Naive thymus-derived CD4-positive, alpha-beta T cell (primary cell): ENCODE measurements at regions not wholly inside any gene's neighbourhood (a gene's known extent, or its start where the extent isn't known, plus 50 kb on each side); places are given as distances from the start of the nearest gene placed in this dataset.

Experiments
- ATAC-seq: fragments of 150-1000 bp; cut with Tn5 transposase; 2 replicates; pipeline ENCODE4 v1.10.0; 2021; ENCODE audit warnings: mild to moderate bottlenecking, moderate library complexity
- CTCF ChIA-PET: fragments of 350-600 bp; sonication (Branson Sonifier 250); formaldehyde crosslinking; loops from one replicate; lab custom pipeline; 2021; ENCODE audit warnings: antibody characterized with exemption; lab: Charles Lee
- POLR2A ChIA-PET: fragments of 350-600 bp; sonication (Branson Sonifier 250); formaldehyde crosslinking; loops from one replicate; lab custom pipeline; 2021; ENCODE audit warnings: antibody characterized with exemption, inconsistent platforms; lab: Charles Lee
- DNase-seq, 9 donors: peaks; one replicate each; pipeline versions ENCODE4 v3.0.0 to v3.0.0-alpha.2; 2020 to 2022; ENCODE audit warnings: mixed read lengths in 1 of 9
- H3K27ac ChIP-seq: one replicate; pipeline ENCODE4 v1.7.0; 2013; ENCODE audit warnings: mild to moderate bottlenecking, low read depth, low read length, moderate library complexity
- H3K27me3 ChIP-seq, 2 donors: one replicate each; pipeline ENCODE4 v1.7.0; 2013; ENCODE audit warnings: low read length in 2 of 2, mild to moderate bottlenecking in 2 of 2, moderate library complexity in 2 of 2; ENCODE audit not compliant: control insufficient read depth in 2 of 2, insufficient read depth in 2 of 2
- H3K36me3 ChIP-seq, 3 experiments: 1 replicate in 2 of 3; 2 replicates in 1 of 3; pipeline ENCODE4 v1.7.0; 2013; ENCODE audit warnings: low read length in 3 of 3, mild to moderate bottlenecking in 3 of 3, moderate library complexity in 1 of 3; ENCODE audit not compliant: insufficient read depth in 3 of 3, control insufficient read depth in 2 of 3
- H3K4me1 ChIP-seq, 2 donors: one replicate each; pipeline ENCODE4 v1.7.0; 2013; ENCODE audit warnings: low read length in 2 of 2, mild to moderate bottlenecking in 2 of 2, moderate library complexity in 1 of 2; ENCODE audit not compliant: control insufficient read depth in 2 of 2, insufficient read depth in 2 of 2
- H3K4me3 ChIP-seq: 2 replicates; pipeline ENCODE4 v1.7.0; 2013; ENCODE audit warnings: mild to moderate bottlenecking, low read length
- H3K9me3 ChIP-seq, 3 experiments: 1 replicate in 2 of 3; 2 replicates in 1 of 3; pipeline ENCODE4 v1.7.0; 2013; ENCODE audit warnings: low read length in 3 of 3; ENCODE audit not compliant: control insufficient read depth in 2 of 3
- H3K27ac Mint-ChIP-seq, 9 donors: one replicate each; pipeline ENCODE4 v1.8.0; 2020 to 2022; ENCODE audit warnings: mixed read lengths in 9 of 9, mild to moderate bottlenecking in 8 of 9, moderate library complexity in 5 of 9, inconsistent platforms in 2 of 9
- H3K27me3 Mint-ChIP-seq, 5 donors: one replicate each; pipeline ENCODE4 v1.8.0; 2021 to 2022; ENCODE audit warnings: mixed read lengths in 5 of 5, mild to moderate bottlenecking in 1 of 5
- H3K36me3 Mint-ChIP-seq, 5 donors: one replicate each; pipeline ENCODE4 v1.8.0; 2020 to 2022; ENCODE audit warnings: mixed read lengths in 5 of 5, mild to moderate bottlenecking in 3 of 5, inconsistent platforms in 1 of 5
- H3K4me1 Mint-ChIP-seq, 7 donors: one replicate each; pipeline ENCODE4 v1.8.0; 2020 to 2022; ENCODE audit warnings: mixed read lengths in 7 of 7, mild to moderate bottlenecking in 3 of 7, inconsistent platforms in 1 of 7
- H3K4me3 Mint-ChIP-seq, 10 donors: one replicate each; pipeline ENCODE4 v1.8.0; 2020 to 2022; ENCODE audit warnings: mild to moderate bottlenecking in 10 of 10, mixed read lengths in 10 of 10, moderate library complexity in 6 of 10, inconsistent platforms in 2 of 10
- H3K9me3 Mint-ChIP-seq, 11 donors: one replicate each; pipeline ENCODE4 v1.8.0; 2020 to 2022; ENCODE audit warnings: mixed read lengths in 11 of 11, mild to moderate bottlenecking in 4 of 11, inconsistent platforms in 1 of 11, moderate library complexity in 1 of 11
- intact Hi-C, 2 donors: fragments of 100-400 bp; cut with micrococcal nuclease; formaldehyde crosslinking; loops; one replicate each; pipeline ENCODE4 v1.15.1; 2023

DNA sequence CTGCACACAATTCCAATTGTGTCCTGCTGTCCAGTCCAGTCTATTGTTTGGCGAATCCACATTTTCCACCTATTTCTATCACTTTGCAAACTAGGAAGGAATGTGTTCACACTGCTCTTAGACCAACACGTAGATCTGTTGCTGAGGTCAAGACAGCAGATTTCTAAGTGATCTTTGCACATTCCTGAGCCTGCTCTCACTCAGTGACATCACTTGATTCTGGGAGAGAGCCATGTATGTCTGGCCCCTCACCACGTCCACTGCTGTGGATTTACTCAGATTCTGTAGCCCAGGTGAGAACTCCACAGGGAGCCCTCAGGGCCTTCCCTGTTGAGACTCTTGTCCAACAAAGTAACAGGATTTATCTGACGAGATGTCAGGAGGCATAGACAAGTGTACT is 317.2 kb downstream of the TSN start:
- ATAC-seq: no peak
- H3K4me3 Mint-ChIP-seq: no peak overlapping the region
- Histone ChIP-seq H3K27ac (no peak overlapping the region), H3K9me3 (no peaks in the 10 kb centered on the region), H3K27me3 (no peaks in the 10 kb centered on the region), H3K4me3 (no peak overlapping the region), H3K4me1 (no peaks in the 10 kb centered on the region), H3K36me3 (no peaks in the 10 kb centered on the region)
- no peak overlapping the region for H3K27ac Mint-ChIP-seq
- ChIA-PET CTCF (no interaction called here), POLR2A (no interaction called here)
- H3K27me3 Mint-ChIP-seq: peaks cover 0 to 9% (median 3%) of the 10 kb centered on the region in 5 donors
- intact Hi-C loops: no loop called here
- no peaks in the 10 kb centered on the region for H3K9me3 Mint-ChIP-seq
- no peaks in the 10 kb centered on the region for H3K4me1 Mint-ChIP-seq
- no peaks in the 10 kb centered on the region for H3K36me3 Mint-ChIP-seq
- no peak for DNase-seq

DNA sequence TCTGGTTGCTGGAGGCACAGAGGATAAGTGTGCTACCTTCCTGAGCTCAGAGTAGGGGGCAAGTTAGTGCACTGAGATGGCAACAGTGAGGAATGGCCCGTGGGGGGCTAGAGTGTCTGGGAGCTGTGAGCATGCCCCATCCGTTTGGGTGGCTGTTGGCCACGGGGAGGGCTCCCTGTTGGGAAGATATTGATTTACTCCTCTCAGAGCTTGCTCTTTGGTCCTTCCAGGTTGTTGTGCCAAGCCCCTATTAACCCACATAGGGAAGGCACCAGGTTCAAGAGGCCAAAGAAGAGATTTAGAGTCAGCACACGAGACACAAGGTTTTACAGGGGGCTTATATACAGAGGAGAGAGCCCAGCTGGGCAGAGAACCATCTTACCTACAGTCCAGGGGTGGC is 318.8 kb downstream of the TSN start:
- no peaks in the 10 kb centered on the region for H3K4me1 ChIP-seq
- DNase-seq: no peak
- no peaks in the 10 kb centered on the region for H3K9me3 ChIP-seq
- no peak overlapping the region for H3K27ac ChIP-seq
- POLR2A ChIA-PET: no interaction called here
- no peak overlapping the region for H3K4me3 ChIP-seq
- no peaks in the 10 kb centered on the region for H3K27me3 ChIP-seq
- Mint-ChIP-seq H3K4me3 (no peak overlapping the region), H3K27ac (no peak overlapping the region), H3K36me3 (no peaks in the 10 kb centered on the region), H3K4me1 (no peaks in the 10 kb centered on the region), H3K27me3 (peaks cover 0 to 5% (median 0%) of the 10 kb centered on the region in 5 donors), H3K9me3 (no peaks in the 10 kb centered on the region)
- ATAC-seq: no peak
- no peaks in the 10 kb centered on the region for H3K36me3 ChIP-seq
- CTCF ChIA-PET: no interaction called here
- intact Hi-C loops: no loop called here

DNA sequence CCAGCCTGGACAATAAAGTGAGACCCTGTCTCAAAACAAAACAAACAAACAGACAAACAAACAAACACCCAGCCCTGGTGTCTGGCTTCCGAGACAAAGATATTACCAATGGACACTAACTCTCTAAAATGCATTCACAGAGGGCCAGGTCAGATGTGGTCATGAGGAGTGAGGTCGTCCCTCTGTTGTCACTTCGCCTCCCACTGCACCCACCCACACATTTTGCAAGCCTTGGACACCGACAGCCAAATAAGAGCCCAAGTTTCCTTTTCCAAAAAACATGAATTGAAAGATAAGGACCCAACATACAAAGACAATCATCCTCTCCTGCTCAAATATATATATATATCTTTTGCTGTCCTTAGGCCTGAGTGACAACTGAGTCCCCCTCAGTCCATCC is 319.9 kb downstream of the TSN start:
- Mint-ChIP-seq H3K4me3 (no peak overlapping the region), H3K27ac (no peak overlapping the region), H3K9me3 (no peaks in the 10 kb centered on the region), H3K36me3 (no peaks in the 10 kb centered on the region), H3K27me3 (peaks cover 0 to 5% (median 0%) of the 10 kb centered on the region in 5 donors), H3K4me1 (no peaks in the 10 kb centered on the region)
- ChIA-PET POLR2A (no interaction called here), CTCF (no interaction called here)
- DNase-seq (no peak), ATAC-seq (no peak)
- Histone ChIP-seq H3K4me3 (no peak overlapping the region), H3K9me3 (no peaks in the 10 kb centered on the region), H3K27me3 (no peaks in the 10 kb centered on the region), H3K27ac (no peak overlapping the region), H3K36me3 (no peaks in the 10 kb centered on the region), H3K4me1 (no peaks in the 10 kb centered on the region)
- intact Hi-C loops: no loop called here

- Histone ChIP-seq H3K4me3 (no peak overlapping the region), H3K9me3 (no peaks in the 10 kb centered on the region), H3K27ac (no peak overlapping the region), H3K36me3 (no peaks in the 10 kb centered on the region), H3K27me3 (no peaks in the 10 kb centered on the region), H3K4me1 (no peaks in the 10 kb centered on the region)
- Mint-ChIP-seq H3K36me3 (no peaks in the 10 kb centered on the region), H3K4me1 (no peaks in the 10 kb centered on the region), H3K27ac (no peak overlapping the region), H3K27me3 (peaks cover 0 to 9% (median 0%) of the 10 kb centered on the region in 5 donors), H3K9me3 (no peaks in the 10 kb centered on the region), H3K4me3 (no peak overlapping the region)
- no peak for DNase-seq
- intact Hi-C loops: no loop called here
- no peak for ATAC-seq
- POLR2A ChIA-PET: no interaction called here
- CTCF ChIA-PET: no interaction called here
These were observed 321.7 kb downstream of the TSN start for GRCh38 chr2:122077114-122077513.

DNA sequence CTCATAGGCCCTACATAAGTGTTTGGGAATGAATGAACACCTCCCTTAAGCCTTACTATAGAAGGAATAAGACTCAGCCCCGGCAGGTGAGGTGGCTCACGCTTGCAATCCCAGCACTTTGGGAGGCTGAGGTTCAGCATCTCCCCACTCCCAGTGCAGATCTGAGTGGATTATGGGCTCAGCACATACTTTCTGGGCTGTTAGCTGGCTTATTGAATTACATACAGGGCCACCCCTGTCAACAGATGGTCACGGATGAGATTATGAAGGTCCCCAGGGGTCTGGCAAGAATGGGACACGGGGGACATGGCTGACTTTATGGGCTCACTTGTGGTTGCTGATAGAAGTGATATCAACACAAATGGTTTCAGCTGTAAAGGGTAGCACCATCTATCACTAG is 322.3 kb downstream of the TSN start:
- Mint-ChIP-seq H3K27ac (no peak overlapping the region), H3K27me3 (peaks cover 0 to 10% (median 0%) of the 10 kb centered on the region in 5 donors), H3K4me3 (no peak overlapping the region), H3K4me1 (no peaks in the 10 kb centered on the region), H3K9me3 (no peaks in the 10 kb centered on the region), H3K36me3 (no peaks in the 10 kb centered on the region)
- intact Hi-C loops: no loop called here
- Histone ChIP-seq H3K27me3 (no peaks in the 10 kb centered on the region), H3K9me3 (no peaks in the 10 kb centered on the region), H3K27ac (no peak overlapping the region), H3K4me1 (no peaks in the 10 kb centered on the region), H3K4me3 (no peak overlapping the region), H3K36me3 (no peaks in the 10 kb centered on the region)
- CTCF ChIA-PET: no interaction called here
- ATAC-seq (no peak), DNase-seq (no peak)
- POLR2A ChIA-PET: no interaction called here

GRCh38 chr2:122078451-122078850 is 323.0 kb downstream of the TSN start:
- Mint-ChIP-seq H3K9me3 (no peaks in the 10 kb centered on the region), H3K27me3 (peaks cover 0 to 8% (median 0%) of the 10 kb centered on the region in 5 donors), H3K4me1 (no peaks in the 10 kb centered on the region), H3K36me3 (no peaks in the 10 kb centered on the region), H3K4me3 (no peak overlapping the region), H3K27ac (no peak overlapping the region)
- intact Hi-C loops: no loop called here
- no peak for DNase-seq
- POLR2A ChIA-PET: no interaction called here
- CTCF ChIA-PET: no interaction called here
- H3K9me3 ChIP-seq: no peaks in the 10 kb centered on the region
- H3K36me3 ChIP-seq: no peaks in the 10 kb centered on the region
- no peak overlapping the region for H3K4me3 ChIP-seq
- no peak for ATAC-seq
- H3K27me3 ChIP-seq: no peaks in the 10 kb centered on the region
- H3K4me1 ChIP-seq: no peaks in the 10 kb centered on the region
- no peak overlapping the region for H3K27ac ChIP-seq

DNA sequence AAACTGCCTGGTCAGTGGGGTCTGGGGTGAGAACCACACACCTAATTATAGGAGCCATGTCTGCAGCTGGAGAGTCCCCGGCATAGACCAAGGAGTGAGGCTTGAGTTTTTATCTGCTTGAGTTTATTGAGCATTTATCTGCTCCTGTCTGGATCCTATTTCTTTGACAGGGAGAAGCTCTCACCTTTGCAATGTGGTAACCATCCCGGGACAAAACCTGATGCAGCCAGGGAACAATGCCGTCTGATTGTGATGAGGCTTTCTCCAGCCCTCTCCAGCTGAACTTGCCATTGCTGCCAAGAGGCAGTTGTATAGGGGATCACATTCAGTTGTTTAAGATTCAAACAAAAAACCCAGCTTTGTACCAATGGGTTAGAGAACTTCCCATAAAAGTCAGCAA is 324.4 kb downstream of the TSN start:
- DNase-seq: no peak
- H3K27ac ChIP-seq: no peak overlapping the region
- no peaks in the 10 kb centered on the region for H3K4me1 ChIP-seq
- no peaks in the 10 kb centered on the region for H3K9me3 Mint-ChIP-seq
- no peak overlapping the region for H3K27ac Mint-ChIP-seq
- no peak overlapping the region for H3K4me3 Mint-ChIP-seq
- CTCF ChIA-PET: no interaction called here
- H3K4me3 ChIP-seq: no peak overlapping the region
- no peaks in the 10 kb centered on the region for H3K27me3 ChIP-seq
- no peaks in the 10 kb centered on the region for H3K36me3 Mint-ChIP-seq
- no peaks in the 10 kb centered on the region for H3K36me3 ChIP-seq
- H3K27me3 Mint-ChIP-seq: peaks cover 0 to 8% (median 0%) of the 10 kb centered on the region in 5 donors
- H3K9me3 ChIP-seq: no peaks in the 10 kb centered on the region
- POLR2A ChIA-PET: no interaction called here
- intact Hi-C loops: no loop called here
- no peaks in the 10 kb centered on the region for H3K4me1 Mint-ChIP-seq
- no peak for ATAC-seq
